HG03565 (cell line): ENCODE measurements at regions not wholly inside any gene's neighbourhood (a gene's known extent, or its start where the extent isn't known, plus 50 kb on each side); places are given as distances from the start of the nearest gene placed in this dataset.
"Not testable (repeated sequence)": the region's sequence is repeated elsewhere in the genome, so short reads cannot be mapped to it uniquely, and the experiment has no call there.

Source experiments
- ATAC-seq: cut with Tn5 transposase; IDR thresholded peaks from one replicate; pipeline ENCODE4 v1.9.1; 2021; ENCODE audit warnings: mild to moderate bottlenecking, moderate library complexity; ENCODE audit not compliant: unreplicated experiment

DNA sequence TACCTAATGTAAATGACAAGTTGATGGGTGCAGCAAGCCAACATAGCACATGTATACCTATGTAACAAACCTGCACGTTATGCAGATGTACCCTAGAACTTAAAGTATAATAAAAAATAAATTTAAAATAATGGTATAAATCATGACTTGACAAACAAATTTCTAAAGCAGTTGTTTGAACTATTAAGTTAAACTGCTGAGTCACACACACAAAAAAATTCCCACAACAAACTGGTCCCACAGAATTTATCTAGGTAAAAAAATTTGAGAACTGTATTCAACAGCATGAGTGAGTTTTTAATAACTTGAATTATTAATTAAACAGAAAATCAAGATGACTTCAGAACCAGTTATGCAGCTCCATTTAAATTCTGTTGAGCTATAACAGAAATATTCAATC is 186.0 kb upstream of the SOX6 start:
- ATAC-seq = no peak

DNA sequence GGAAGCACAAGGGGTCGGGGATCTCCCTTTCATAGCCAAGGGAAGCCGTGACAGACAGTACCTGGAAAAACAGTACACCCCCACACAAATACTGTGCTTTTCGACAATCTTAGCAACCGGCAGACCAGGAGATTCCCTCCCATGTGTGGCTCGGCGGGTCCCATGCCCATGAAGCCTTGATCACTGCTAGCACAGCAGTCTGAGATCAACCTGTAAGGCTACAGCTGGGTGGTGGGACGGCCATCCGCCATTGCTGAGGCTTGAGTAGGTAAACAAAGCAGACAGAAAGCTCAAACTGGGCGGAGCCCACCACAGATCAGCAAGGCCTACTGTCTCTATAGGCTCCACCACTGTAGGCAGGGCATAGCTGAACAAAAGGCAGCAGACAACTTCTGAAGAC is 180.2 kb upstream of the SOX6 start:
- no peak for ATAC-seq

- no peak for ATAC-seq
Measured at GRCh38 chr11:16528639-16529038, 172.3 kb upstream of the SOX6 start.

GRCh38 chr11:16527525-16528246 is 171.3 kb upstream of the SOX6 start:
- no peak for ATAC-seq

GRCh38 chr11:16526947-16527346 is 170.6 kb upstream of the SOX6 start:
- ATAC-seq = no peak

DNA sequence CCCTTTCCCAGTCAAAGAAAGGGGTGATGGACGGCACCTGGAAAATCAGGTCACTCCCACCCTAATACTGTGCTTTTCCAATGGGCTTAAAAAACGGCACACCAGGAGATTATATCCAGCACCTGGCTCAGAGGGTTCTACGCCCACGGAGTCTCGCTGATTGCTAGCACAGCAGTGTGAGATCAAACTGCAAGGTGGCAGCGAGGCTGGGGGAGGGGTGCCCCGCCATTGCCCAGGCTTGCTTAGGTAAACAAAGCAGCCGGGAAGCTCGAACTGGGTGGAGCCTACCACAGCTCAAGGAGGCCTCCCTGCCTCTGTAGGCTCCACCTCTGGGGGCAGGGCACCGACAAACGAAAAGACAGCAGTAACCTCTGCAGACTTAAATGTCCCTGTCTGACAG is 164.4 kb upstream of the SOX6 start:
- ATAC-seq = not testable (repeated sequence)

GRCh38 chr11:16512899-16513241 is 156.5 kb upstream of the SOX6 start:
- ATAC-seq = peak; percentile 93

GRCh38 chr11:16512198-16512898 is 156.0 kb upstream of the SOX6 start:
- ATAC-seq = no peak

- no peak for ATAC-seq
Measured at GRCh38 chr11:16511116-16512114, 155.1 kb upstream of the SOX6 start.

DNA sequence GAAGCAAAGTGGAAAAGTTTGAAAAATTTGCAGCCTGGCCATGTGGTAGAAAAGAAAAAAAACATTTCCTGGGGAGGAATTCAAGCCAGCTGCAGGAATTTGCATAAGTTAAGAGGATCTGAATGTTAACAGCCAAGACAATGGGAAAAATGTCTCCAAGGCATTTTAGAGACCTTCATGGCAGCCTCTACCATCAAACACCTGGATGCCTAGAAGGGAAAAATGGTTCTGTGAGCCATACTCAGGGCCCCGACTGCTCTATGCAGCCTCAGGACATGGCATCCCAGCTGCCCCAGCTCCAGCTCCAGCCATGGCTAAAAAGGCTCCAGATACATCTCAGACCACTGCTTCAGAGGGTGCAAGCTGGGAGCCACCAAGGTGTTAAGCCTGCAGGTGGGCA is 149.1 kb upstream of the SOX6 start:
- no peak for ATAC-seq

GRCh38 chr11:16503891-16504290 is 147.5 kb upstream of the SOX6 start:
- ATAC-seq = not testable (repeated sequence)

GRCh38 chr11:16494918-16495691 is 138.8 kb upstream of the SOX6 start:
- ATAC-seq = no peak

DNA sequence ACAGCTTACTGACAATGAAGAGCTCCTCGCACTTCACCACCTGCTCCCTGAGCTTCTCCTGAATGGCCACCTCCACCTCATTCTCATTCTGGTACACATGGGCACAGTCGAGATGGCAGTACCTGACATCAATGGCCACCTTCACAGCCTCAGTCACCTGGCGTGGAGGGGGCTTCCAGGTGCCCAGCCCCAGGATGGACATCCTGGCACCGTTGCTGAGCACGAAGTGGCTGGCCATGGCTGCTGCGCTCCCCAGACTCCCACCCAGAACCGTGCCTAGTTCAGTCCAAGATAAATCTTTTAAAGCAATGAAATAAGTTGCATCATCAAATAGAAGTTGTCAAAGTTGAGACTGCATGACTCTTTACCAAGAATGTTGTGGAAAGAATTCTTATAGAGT is 128.1 kb upstream of the SOX6 start:
- no peak for ATAC-seq

DNA sequence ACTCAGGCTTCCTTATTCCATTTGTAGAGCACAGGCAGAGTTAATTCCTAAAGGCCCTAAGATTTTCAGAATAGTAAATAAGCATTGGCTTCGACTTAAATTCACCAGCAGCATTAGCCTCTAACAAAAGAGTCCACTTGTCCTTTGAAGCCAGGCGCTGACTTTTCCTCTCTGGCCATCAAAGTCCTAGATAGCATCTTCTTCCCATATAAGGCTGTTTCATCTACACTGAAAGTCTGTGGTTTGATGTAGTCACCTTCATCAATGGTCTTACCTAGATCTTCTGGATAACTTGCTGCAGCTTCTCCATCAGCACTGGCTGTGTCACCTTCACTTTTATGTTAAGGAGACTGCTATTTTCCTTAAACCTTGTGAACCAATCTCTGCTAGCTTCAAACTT is 118.3 kb upstream of the SOX6 start:
- ATAC-seq = no peak

DNA sequence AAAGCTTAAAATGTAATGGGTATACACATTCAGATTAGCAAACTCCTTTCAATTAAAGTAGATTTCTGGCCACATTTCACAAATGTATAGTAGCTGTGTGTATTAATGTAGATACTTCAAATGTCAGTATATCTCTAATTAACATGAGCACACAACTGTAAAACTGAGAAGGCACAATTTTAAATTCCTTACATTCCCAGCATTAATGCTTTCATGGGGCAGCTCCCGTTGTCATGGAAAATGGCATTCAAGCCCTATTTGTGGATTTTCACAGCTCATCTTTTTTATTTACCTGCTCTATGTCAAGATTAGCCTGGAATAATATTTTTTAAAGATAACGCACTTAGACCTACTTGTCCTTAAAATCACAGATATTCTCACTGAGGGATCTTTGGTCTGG is 113.6 kb upstream of the SOX6 start:
- no peak for ATAC-seq

DNA sequence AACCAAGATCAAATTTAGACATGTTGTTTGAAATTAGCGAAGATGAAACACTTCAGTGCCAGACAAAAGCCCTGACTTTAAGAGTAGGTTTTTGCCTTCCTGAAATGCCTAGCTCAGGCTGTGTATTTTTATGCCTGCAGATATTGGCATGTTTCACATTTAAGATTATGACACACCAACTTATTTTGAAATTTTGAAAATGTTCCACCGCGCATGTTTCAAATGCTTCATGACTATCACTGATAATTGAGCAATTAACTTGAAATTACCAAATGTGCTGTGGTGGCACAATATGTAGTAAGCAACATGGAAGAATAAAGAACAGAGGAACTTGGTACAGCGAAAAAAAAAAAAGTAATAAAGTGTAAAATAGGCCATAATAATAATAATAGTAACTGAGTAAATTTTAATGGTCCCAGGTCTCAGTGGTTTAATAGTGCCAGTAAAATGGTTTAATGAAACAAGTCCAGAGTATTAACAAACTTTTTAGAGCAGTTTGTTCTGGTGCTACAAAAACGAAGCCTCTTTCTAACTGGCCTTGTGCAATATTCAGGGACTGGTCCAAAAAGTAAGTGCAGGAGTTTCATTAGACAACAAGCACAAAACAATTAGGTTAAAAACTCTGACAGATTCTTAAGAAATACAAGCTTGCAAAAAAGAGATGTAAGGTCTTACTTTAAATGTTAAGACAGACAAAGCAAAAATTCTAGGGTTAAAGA is 112.5 kb upstream of the SOX6 start:
- no peak for ATAC-seq

GRCh38 chr11:16460508-16460907 is 104.2 kb upstream of the SOX6 start:
- ATAC-seq = no peak

DNA sequence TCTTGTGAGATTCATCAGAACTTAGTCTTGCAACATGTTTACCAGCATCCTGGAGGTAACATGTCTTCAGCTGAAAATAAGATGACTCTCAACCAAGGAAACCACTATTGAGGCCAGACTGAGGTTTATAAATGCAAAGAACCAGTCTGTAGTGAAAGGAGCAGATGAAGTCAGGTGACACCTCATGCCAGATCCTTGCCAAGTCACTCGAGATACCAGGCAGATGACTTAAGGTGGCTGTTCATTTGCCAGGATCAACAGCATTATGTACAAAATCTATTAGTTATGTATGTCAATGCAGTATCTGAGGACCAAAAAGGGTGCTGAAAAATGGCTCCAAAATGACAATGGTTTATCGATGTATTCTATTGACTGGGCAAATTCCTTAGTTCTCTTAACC is 100.0 kb upstream of the SOX6 start:
- ATAC-seq = no peak

DNA sequence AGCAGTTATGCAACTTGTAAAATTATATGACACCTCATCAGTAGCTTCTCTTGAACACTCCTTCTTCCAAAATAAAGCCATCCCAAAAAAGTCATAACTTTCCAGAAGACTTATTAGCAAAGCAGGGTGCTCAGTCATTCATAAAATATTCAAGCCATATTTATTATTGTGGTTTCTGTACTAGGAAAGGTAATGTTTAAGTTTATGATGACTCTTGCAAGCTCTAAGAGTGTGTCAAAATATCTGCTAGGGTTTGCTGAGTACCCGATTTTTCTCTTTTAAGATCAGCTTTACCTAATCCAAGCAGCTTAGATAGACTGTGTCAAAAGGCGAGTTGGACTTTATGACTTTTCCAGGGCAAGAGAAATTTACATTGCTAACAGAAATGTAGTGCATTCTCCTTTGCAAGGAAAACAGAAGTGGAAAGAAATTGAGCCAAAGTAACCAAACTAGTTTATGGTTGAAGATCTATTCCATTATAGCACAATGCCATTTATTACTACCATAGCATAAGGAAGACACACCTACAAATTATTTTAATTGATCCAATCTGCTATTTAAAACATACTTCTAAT is 98.0 kb upstream of the SOX6 start:
- no peak for ATAC-seq
